GM12878 (cell line): ENCODE measurements at regions not wholly inside any gene's neighbourhood (a gene's known extent, or its start where the extent isn't known, plus 50 kb on each side); places are given as distances from the start of the nearest gene placed in this dataset.
"Not testable (repeated sequence)": the region's sequence is repeated elsewhere in the genome, so short reads cannot be mapped to it uniquely, and the experiment has no call there.

Experiments used
- ATAC-seq: fragments of 200-7000 bp; cut with Tn5 transposase; 3 replicates; pipeline ENCODE4 v1.9.1; 2020; ENCODE audit warnings: mild to moderate bottlenecking, moderate library complexity
- BruUV-seq: library from RNA; stranded (reverse); fragments of 400-500 nt; replicated peaks from 2 replicates; lab custom pipeline; 2021; lab: Mats Ljungman, UMichigan
- CTCF ChIA-PET: fragments of 300-600 bp; sonication (Branson Sonifier 250); formaldehyde crosslinking; extraction: SDS; loops from one replicate; lab custom pipeline; 2021; ENCODE audit warnings: inconsistent platforms; lab: Yijun Ruan, JAX
- POLR2A ChIA-PET: fragments of 350-600 bp; formaldehyde crosslinking; extraction: SDS; loops from one replicate; lab custom pipeline; 2021; ENCODE audit warnings: inconsistent platforms; lab: Charles Lee
- RAD21 ChIA-PET: fragments of 300-600 bp; sonication (Branson Sonifier 250); formaldehyde crosslinking; loops from one replicate; lab custom pipeline; 2023; ENCODE audit warnings: antibody characterized with exemption; ENCODE audit not compliant: unreplicated experiment; lab: Charles Lee
- SMC1A ChIA-PET: fragments of 300-600 bp; sonication (Branson Sonifier 250); formaldehyde crosslinking; loops from one replicate; lab custom pipeline; 2023; ENCODE audit not compliant: unreplicated experiment, uncharacterized antibody; lab: Charles Lee
- DNase-seq: peaks from one replicate; pipeline ENCODE4 v3.0.0-alpha.2; 2011; ENCODE audit warnings: low read depth, low spot score
- FAIRE-seq: peaks from 3 replicates; lab custom pipeline; 2011; peaks lifted over from hg19 to GRCh38; lab: Jason Lieb, UNC
- H2AFZ ChIP-seq: 2 replicates; pipeline ENCODE4 v1.6.0; 2011; ENCODE audit warnings: low read depth, low read length, control low read depth; ENCODE audit not compliant: control insufficient read depth
- H3K27ac ChIP-seq: 2 replicates; pipeline ENCODE4 v1.5.1; 2011; ENCODE audit warnings: control low read depth; ENCODE audit not compliant: control insufficient read depth, insufficient read depth
- H3K27me3 ChIP-seq, 2 experiments: replicated peaks in 1 of 2; 2 replicates each; pipeline versions ENCODE4 v1.6.0 to v1.6.1; 2011; ENCODE audit warnings: low read length in 1 of 2; ENCODE audit not compliant: control insufficient read depth in 2 of 2, insufficient read depth in 2 of 2
- H3K36me3 ChIP-seq, 2 experiments: 2 replicates each; pipeline ENCODE4 v1.5.1; 2011; ENCODE audit warnings: low read length in 1 of 2; ENCODE audit not compliant: control insufficient read depth in 2 of 2, insufficient read depth in 2 of 2
- H3K4me1 ChIP-seq: 2 replicates; pipeline ENCODE4 v1.6.1; 2011; ENCODE audit warnings: mild to moderate bottlenecking, low read length, moderate library complexity, mixed read lengths; ENCODE audit not compliant: control insufficient read depth, insufficient read depth
- H3K4me2 ChIP-seq: 2 replicates; pipeline ENCODE4 v1.6.0; 2011; ENCODE audit warnings: control low read depth; ENCODE audit not compliant: control insufficient read depth, insufficient read depth
- H3K4me3 ChIP-seq: fragments of 200-600 bp; sonication (generic); 2 replicates; pipeline ENCODE4 v1.5.1; 2016
- H3K79me2 ChIP-seq: 2 replicates; pipeline ENCODE4 v1.6.0; 2011; ENCODE audit warnings: low read length; ENCODE audit not compliant: control insufficient read depth, insufficient read depth
- H3K9ac ChIP-seq: 2 replicates; pipeline ENCODE4 v1.8.0; 2011; ENCODE audit warnings: low read length, control low read depth, mixed read lengths; ENCODE audit not compliant: control insufficient read depth, insufficient read depth
- H3K9me3 ChIP-seq: replicated peaks from 3 replicates; pipeline ENCODE4 v1.5.1; 2011; ENCODE audit warnings: mild to moderate bottlenecking, low read length; ENCODE audit not compliant: control insufficient read depth, insufficient read depth
- H4K20me1 ChIP-seq: 2 replicates; pipeline ENCODE4 v1.6.0; 2011; ENCODE audit not compliant: control insufficient read depth, insufficient read depth
- ETV6 ChIP-seq, 2 experiments: fragments of 450-650 bp in 1 of 2; IDR thresholded peaks in 1 of 2; conservative IDR thresholded peaks in 1 of 2; 2 replicates each; pipeline ENCODE4 v1.6.1; 2014; ENCODE audit warnings: antibody characterized with exemption in 1 of 2, borderline replicate concordance in 1 of 2, low read depth in 1 of 2, mild to moderate bottlenecking in 1 of 2, moderate library complexity in 1 of 2
- HDGF ChIP-seq: fragments of 450-650 bp; IDR thresholded peaks from 2 replicates; pipeline ENCODE4 v1.6.1; 2016; ENCODE audit warnings: antibody characterized with exemption
- JUND ChIP-seq: IDR thresholded peaks from 2 replicates; pipeline ENCODE4 v1.6.1; 2012; ENCODE audit warnings: low read depth, mild to moderate bottlenecking, low read length, improper control_type of control experiment, moderate library complexity
- PBX3 ChIP-seq: IDR thresholded peaks from 2 replicates; pipeline ENCODE4 v1.6.1; 2011; ENCODE audit warnings: mild to moderate bottlenecking, low read depth, low read length, moderate library complexity; ENCODE audit not compliant: insufficient replicate concordance
- POLR2AphosphoS5 ChIP-seq: IDR thresholded peaks from 2 replicates; pipeline ENCODE4 v1.6.1; 2011; ENCODE audit warnings: mild to moderate bottlenecking, low read length, inconsistent platforms
- SREBF1 ChIP-seq: IDR thresholded peaks from 2 replicates; pipeline ENCODE4 v1.6.1; 2012; ENCODE audit warnings: mild to moderate bottlenecking, low read length
- TBL1XR1 ChIP-seq: IDR thresholded peaks from 2 replicates; pipeline ENCODE4 v1.6.1; 2012; ENCODE audit warnings: low read depth, low read length, improper control_type of control experiment
- WGBS: methylation state at CpG from one replicate; pipeline ENCODE4 v1.1.6; 2016; ENCODE audit warnings: low lambda C conversion rate; ENCODE audit not compliant: insufficient replicate concordance, insufficient coverage; ENCODE audit errors: missing lambda C conversion rate; 5-methylcytosine and 5-hydroxymethylcytosine counted together
- in situ Hi-C: fragments of 300-500 bp; cut with MboI; formaldehyde crosslinking; loops from 9 replicates; pipeline ENCODE4 v1.14.3; 2018; ENCODE audit warnings: mixed read lengths
- intact Hi-C: fragments of 100-400 bp; cut with micrococcal nuclease; formaldehyde crosslinking; loops from one replicate; pipeline ENCODE4 v1.14.2; 2022; ENCODE audit not compliant: unreplicated experiment
- TF ChIP-seq, protein P1 (sequence below), 3 experiments: IDR thresholded peaks in 2 of 3; conservative IDR thresholded peaks in 1 of 3; 2 replicates each; pipeline ENCODE4 v1.5.1; 2011; ENCODE audit warnings: low read depth in 3 of 3, low read length in 3 of 3, mild to moderate bottlenecking in 3 of 3, control low read depth in 2 of 3, moderate library complexity in 2 of 3, inconsistent platforms in 1 of 3, mixed read lengths in 1 of 3; ENCODE audit not compliant: control insufficient read depth in 2 of 3, insufficient read depth in 1 of 3; ENCODE audit errors: extremely low read depth in 1 of 3
- TF ChIP-seq, protein P2 (sequence below): fragments of 450-650 bp; IDR thresholded peaks from 2 replicates; pipeline ENCODE4 v1.6.1; 2017; ENCODE audit warnings: low read depth, mild to moderate bottlenecking, moderate library complexity

- TF ChIP-seq PBX3: no peak
Measured at GRCh38 chr22:49453771-49454170, 373.9 kb downstream of the BRD1 start (continued).

DNA sequence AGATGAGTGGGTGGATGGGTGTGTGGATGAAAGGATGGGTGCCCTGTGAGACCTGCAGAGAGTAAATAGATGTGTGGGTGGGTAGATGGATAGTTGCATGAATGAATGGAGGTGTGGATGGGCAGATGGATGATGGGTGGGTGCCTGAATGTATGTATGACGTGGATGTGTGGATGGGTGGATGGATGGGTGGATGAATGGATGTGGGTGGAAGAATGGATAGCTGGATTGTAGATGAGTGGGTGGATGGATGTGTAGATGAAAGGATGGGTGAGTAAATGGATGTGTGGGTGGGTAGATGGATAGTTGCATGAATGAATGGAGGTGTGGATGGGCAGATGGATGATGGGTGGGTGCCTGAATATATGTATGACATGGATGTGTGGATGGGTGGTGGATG, 374.7 kb downstream of the BRD1 start:
- POLR2A ChIA-PET, ATAC-seq, H3K36me3 ChIP-seq, CTCF ChIA-PET, FAIRE-seq, H3K4me2 ChIP-seq, H3K4me3 ChIP-seq, H3K27ac ChIP-seq, intact Hi-C loops, RAD21 ChIA-PET, H3K27me3 ChIP-seq, H3K9me3 ChIP-seq, H3K9ac ChIP-seq, BruUV-seq, in situ Hi-C loops, H3K79me2 ChIP-seq, H2AFZ ChIP-seq, DNase-seq, SMC1A ChIA-PET, H3K4me1 ChIP-seq, H4K20me1 ChIP-seq: not testable (repeated sequence)
- 50% methylated on average over 1 of the region's 1 CpG for WGBS

DNA sequence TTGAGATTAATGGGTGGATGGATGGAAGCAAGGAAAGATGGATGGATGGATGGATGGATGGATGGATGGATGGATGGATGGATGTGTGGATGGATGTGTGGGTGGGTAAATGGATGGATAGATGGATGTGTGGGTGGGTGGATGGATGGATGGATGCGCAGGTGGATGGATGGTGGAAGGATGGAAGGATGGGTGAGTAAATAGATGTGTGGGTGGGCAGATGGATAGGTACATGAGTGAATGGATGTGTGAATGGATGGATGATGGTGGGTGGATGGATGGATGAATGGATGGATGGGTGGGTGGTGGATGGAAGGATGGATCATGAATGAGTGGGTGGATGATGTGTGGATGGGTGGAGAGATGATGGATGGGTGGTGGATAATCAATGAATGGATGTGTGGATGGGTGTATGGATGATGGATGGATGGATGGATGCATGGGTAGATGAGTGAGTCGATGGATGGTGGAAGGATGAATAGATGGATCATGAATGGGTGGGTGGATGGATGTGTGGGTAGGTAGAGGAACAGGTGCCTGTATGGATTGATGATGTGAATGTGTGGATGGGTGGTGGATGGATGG, 375.2 kb downstream of the BRD1 start:
- ChIA-PET POLR2A (no interaction called here), SMC1A (no interaction called here), CTCF (no interaction called here), RAD21 (no interaction called here)
- H3K9ac ChIP-seq: no peak overlapping the region
- DNase-seq (no peak), ATAC-seq (no peak), FAIRE-seq (no peak)
- no peak overlapping the region for H3K4me2 ChIP-seq
- H3K4me3 ChIP-seq: no peak overlapping the region
- no peak overlapping the region for H2AFZ ChIP-seq
- no TSS peak for BruUV-seq
- no peaks in the 10 kb centered on the region for H4K20me1 ChIP-seq
- H3K27ac ChIP-seq: no peak overlapping the region
- no peaks in the 10 kb centered on the region for H3K4me1 ChIP-seq
- in situ Hi-C loops: no loop called here
- H3K9me3 ChIP-seq: no peaks in the 10 kb centered on the region; the same call in 2 of the 3 replicates
- intact Hi-C loops: no loop called here
- H3K27me3 ChIP-seq: no peaks in the 10 kb centered on the region
- H3K79me2 ChIP-seq: no peaks in the 10 kb centered on the region
- no peaks in the 10 kb centered on the region for H3K36me3 ChIP-seq
- WGBS: 73% methylated on average over 2 of the region's 2 CpGs
- TF ChIP-seq, protein P1, sequence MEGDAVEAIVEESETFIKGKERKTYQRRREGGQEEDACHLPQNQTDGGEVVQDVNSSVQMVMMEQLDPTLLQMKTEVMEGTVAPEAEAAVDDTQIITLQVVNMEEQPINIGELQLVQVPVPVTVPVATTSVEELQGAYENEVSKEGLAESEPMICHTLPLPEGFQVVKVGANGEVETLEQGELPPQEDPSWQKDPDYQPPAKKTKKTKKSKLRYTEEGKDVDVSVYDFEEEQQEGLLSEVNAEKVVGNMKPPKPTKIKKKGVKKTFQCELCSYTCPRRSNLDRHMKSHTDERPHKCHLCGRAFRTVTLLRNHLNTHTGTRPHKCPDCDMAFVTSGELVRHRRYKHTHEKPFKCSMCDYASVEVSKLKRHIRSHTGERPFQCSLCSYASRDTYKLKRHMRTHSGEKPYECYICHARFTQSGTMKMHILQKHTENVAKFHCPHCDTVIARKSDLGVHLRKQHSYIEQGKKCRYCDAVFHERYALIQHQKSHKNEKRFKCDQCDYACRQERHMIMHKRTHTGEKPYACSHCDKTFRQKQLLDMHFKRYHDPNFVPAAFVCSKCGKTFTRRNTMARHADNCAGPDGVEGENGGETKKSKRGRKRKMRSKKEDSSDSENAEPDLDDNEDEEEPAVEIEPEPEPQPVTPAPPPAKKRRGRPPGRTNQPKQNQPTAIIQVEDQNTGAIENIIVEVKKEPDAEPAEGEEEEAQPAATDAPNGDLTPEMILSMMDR (IDR thresholded peaks at IDR 0.05 in 2 of 3, conservative IDR thresholded peaks at IDR 0.05 in 1 of 3; ENCODE audit: control insufficient read depth in 2 of 3, extremely low read depth in 1 of 3, insufficient read depth in 1 of 3, low read depth in 3 of 3, low read length in 3 of 3): no peak
- TF ChIP-seq, protein P2, sequence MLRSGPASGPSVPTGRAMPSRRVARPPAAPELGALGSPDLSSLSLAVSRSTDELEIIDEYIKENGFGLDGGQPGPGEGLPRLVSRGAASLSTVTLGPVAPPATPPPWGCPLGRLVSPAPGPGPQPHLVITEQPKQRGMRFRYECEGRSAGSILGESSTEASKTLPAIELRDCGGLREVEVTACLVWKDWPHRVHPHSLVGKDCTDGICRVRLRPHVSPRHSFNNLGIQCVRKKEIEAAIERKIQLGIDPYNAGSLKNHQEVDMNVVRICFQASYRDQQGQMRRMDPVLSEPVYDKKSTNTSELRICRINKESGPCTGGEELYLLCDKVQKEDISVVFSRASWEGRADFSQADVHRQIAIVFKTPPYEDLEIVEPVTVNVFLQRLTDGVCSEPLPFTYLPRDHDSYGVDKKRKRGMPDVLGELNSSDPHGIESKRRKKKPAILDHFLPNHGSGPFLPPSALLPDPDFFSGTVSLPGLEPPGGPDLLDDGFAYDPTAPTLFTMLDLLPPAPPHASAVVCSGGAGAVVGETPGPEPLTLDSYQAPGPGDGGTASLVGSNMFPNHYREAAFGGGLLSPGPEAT: no peak
- TF ChIP-seq TBL1XR1 (no peak), JUND (no peak), SREBF1 (no peak), HDGF (no peak), POLR2AphosphoS5 (no peak), ETV6 (conservative IDR thresholded peaks at IDR 0.05 in 1 of 2, IDR thresholded peaks at IDR 0.05 in 1 of 2; ENCODE audit: borderline replicate concordance in 1 of 2, low read depth in 1 of 2) (no peak)
